Suprapubic skin (tissue), 4 donors: ENCODE measurements at regions not wholly inside any gene's neighbourhood (a gene's known extent, or its start where the extent isn't known, plus 50 kb on each side); places are given as distances from the start of the nearest gene placed in this dataset.

Experiments
- DNase-seq, 2 donors: peaks; one replicate each; pipeline ENCODE4 v3.0.0-alpha.2; 2019; ENCODE audit warnings: low spot score in 2 of 2
- H3K27ac ChIP-seq: fragments of 200-600 bp; sonication (generic); one replicate; pipeline ENCODE4 v1.5.1; 2019
- H3K27me3 ChIP-seq: fragments of 200-600 bp; sonication (generic); one replicate; pipeline ENCODE4 v1.5.1; 2019
- H3K36me3 ChIP-seq: fragments of 200-600 bp; sonication (generic); one replicate; pipeline ENCODE4 v1.5.1; 2019
- H3K4me1 ChIP-seq: fragments of 200-600 bp; sonication (generic); one replicate; pipeline ENCODE4 v1.5.1; 2019
- H3K4me3 ChIP-seq: fragments of 200-600 bp; sonication (generic); one replicate; pipeline ENCODE4 v1.5.1; 2019; ENCODE audit warnings: mild to moderate bottlenecking
- H3K9me3 ChIP-seq: fragments of 200-600 bp; sonication (generic); one replicate; pipeline ENCODE4 v1.5.1; 2019
- CTCF ChIP-seq, 2 donors: fragments of 200-600 bp in 1 of 2; fragments of 450-650 bp in 1 of 2; sonication (generic) in 1 of 2; IDR thresholded peaks; one replicate each; pipeline ENCODE4 v1.5.1; 2016 to 2019; ENCODE audit warnings: antibody characterized with exemption in 2 of 2, mild to moderate bottlenecking in 1 of 2, moderate library complexity in 1 of 2
- EP300 ChIP-seq: sonication (generic); formaldehyde crosslinking; IDR thresholded peaks from one replicate; pipeline ENCODE4 v1.6.1; 2017; ENCODE audit warnings: antibody characterized with exemption
- POLR2A ChIP-seq, 2 donors: fragments of 450-650 bp; IDR thresholded peaks; one replicate each; pipeline ENCODE4 v1.6.1; 2017; ENCODE audit warnings: antibody characterized with exemption in 2 of 2, mild to moderate bottlenecking in 2 of 2, moderate library complexity in 2 of 2
- POLR2AphosphoS5 ChIP-seq, 3 donors: sonication (generic); formaldehyde crosslinking; IDR thresholded peaks; one replicate each; pipeline ENCODE4 v1.6.1; 2017; ENCODE audit warnings: antibody characterized with exemption in 3 of 3
- WGBS: methylation state at CpG from one replicate; pipeline ENCODE4 v1.1.5; 2018; 5-methylcytosine and 5-hydroxymethylcytosine counted together

- TF ChIP-seq EP300 (no peak), POLR2AphosphoS5 (IDR thresholded peaks at IDR 0.05) (no peak), CTCF (IDR thresholded peaks at IDR 0.05) (no peak), POLR2A (IDR thresholded peaks at IDR 0.05) (no peak)
- H3K9me3 ChIP-seq = peaks cover 3% of the 10 kb centered on the region
- peaks cover 15% of the 10 kb centered on the region for H3K4me1 ChIP-seq
- H3K27ac ChIP-seq = no peak overlapping the region
- 55% methylated on average over 3 of the region's 3 CpGs for WGBS
- H3K27me3 ChIP-seq = no peaks in the 10 kb centered on the region
- H3K4me3 ChIP-seq = no peak overlapping the region
- no peak for DNase-seq
- no peaks in the 10 kb centered on the region for H3K36me3 ChIP-seq
Observed at GRCh38 chr3:73695841-73696240, 71.1 kb upstream of the PDZRN3 start.

- Histone ChIP-seq H3K9me3 (peaks cover 3% of the 10 kb centered on the region), H3K27me3 (no peaks in the 10 kb centered on the region), H3K27ac (no peak overlapping the region), H3K4me1 (peaks cover 15% of the 10 kb centered on the region), H3K4me3 (no peak overlapping the region), H3K36me3 (no peaks in the 10 kb centered on the region)
- 79% methylated on average over 1 of the region's 1 CpG for WGBS
- TF ChIP-seq CTCF (IDR thresholded peaks at IDR 0.05) = no peak
- no peak for TF ChIP-seq POLR2A (IDR thresholded peaks at IDR 0.05)
- no peak for TF ChIP-seq POLR2AphosphoS5 (IDR thresholded peaks at IDR 0.05)
- TF ChIP-seq EP300 = no peak
- no peak for DNase-seq
Observed at GRCh38 chr3:73694983-73695757, 70.4 kb upstream of the PDZRN3 start.

- DNase-seq = no peak
- Histone ChIP-seq H3K4me1 (no peaks in the 10 kb centered on the region), H3K4me3 (no peak overlapping the region), H3K36me3 (no peaks in the 10 kb centered on the region), H3K27ac (no peak overlapping the region), H3K27me3 (no peaks in the 10 kb centered on the region), H3K9me3 (no peaks in the 10 kb centered on the region)
- TF ChIP-seq POLR2AphosphoS5 (IDR thresholded peaks at IDR 0.05) = no peak
- no peak for TF ChIP-seq CTCF (IDR thresholded peaks at IDR 0.05)
- no peak for TF ChIP-seq POLR2A (IDR thresholded peaks at IDR 0.05)
- TF ChIP-seq EP300 = no peak
- WGBS = 57% methylated on average over 5 of the region's 5 CpGs
Observed at GRCh38 chr3:73687106-73688004, 62.6 kb upstream of the PDZRN3 start.

GRCh38 chr3:73685061-73685460 is 60.3 kb upstream of the PDZRN3 start:
- no peak for TF ChIP-seq CTCF (IDR thresholded peaks at IDR 0.05)
- no peak for TF ChIP-seq POLR2A (IDR thresholded peaks at IDR 0.05)
- TF ChIP-seq EP300 = no peak
- TF ChIP-seq POLR2AphosphoS5 (IDR thresholded peaks at IDR 0.05) = no peak
- WGBS = 53% methylated on average over 4 of the region's 4 CpGs

GRCh38 chr3:73683706-73684105 is 59.0 kb upstream of the PDZRN3 start:
- Histone ChIP-seq H3K36me3 (no peaks in the 10 kb centered on the region), H3K27me3 (no peaks in the 10 kb centered on the region), H3K4me1 (no peaks in the 10 kb centered on the region), H3K4me3 (no peak overlapping the region), H3K9me3 (no peaks in the 10 kb centered on the region), H3K27ac (no peak overlapping the region)
- TF ChIP-seq CTCF (IDR thresholded peaks at IDR 0.05) (no peak), POLR2AphosphoS5 (IDR thresholded peaks at IDR 0.05) (no peak), POLR2A (IDR thresholded peaks at IDR 0.05) (no peak), EP300 (no peak)
- WGBS = 87% methylated on average over 5 of the region's 5 CpGs
- no peak for DNase-seq

More at GRCh38 chr3:73685061-73685460, 60.3 kb upstream of the PDZRN3 start:
- Histone ChIP-seq H3K9me3 (no peaks in the 10 kb centered on the region), H3K4me1 (no peaks in the 10 kb centered on the region), H3K4me3 (no peak overlapping the region), H3K27me3 (no peaks in the 10 kb centered on the region), H3K36me3 (no peaks in the 10 kb centered on the region), H3K27ac (no peak overlapping the region)
- no peak for DNase-seq
